Mammary epithelial cell (primary cell): ENCODE measurements at regions not wholly inside any gene's neighbourhood (a gene's known extent, or its start where the extent isn't known, plus 50 kb on each side); places are given as distances from the start of the nearest gene placed in this dataset.

Experiments used
- EZH2 ChIP-seq: IDR thresholded peaks from 2 replicates; pipeline ENCODE4 v1.6.1; 2012; ENCODE audit warnings: low read length, inconsistent platforms, borderline replicate concordance
- TF ChIP-seq, protein P1 (sequence below), 2 donors: IDR thresholded peaks in 1 of 2; conservative IDR thresholded peaks in 1 of 2; 2 replicates each; pipeline ENCODE4 v1.5.1; 2011 to 2012; ENCODE audit warnings: inconsistent platforms in 2 of 2, low read length in 2 of 2, mild to moderate bottlenecking in 2 of 2, control low read depth in 1 of 2, low read depth in 1 of 2; ENCODE audit not compliant: insufficient read depth in 1 of 2; ENCODE audit errors: extremely low read depth in 1 of 2

DNA sequence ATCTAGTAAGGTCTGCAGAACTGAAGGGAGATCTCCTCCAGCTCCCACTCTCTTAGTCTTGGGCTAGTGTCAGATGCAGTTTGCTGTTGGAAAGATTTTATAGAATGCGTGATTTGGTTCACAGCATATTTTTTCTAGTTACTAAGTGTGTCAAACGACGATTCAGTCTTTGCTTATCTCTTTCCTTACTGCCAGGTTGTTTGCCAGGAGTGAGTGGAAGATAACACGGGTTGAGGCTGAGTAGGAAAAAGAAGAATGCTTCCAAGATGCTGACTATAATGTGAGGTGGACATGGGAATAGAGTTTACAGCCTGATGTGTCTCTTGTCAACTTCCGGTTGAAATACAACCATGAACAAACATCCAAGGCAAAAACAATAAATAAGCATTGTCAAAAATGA lies 141.4 kb downstream of the GDAP2 start:
- TF ChIP-seq, protein P1, sequence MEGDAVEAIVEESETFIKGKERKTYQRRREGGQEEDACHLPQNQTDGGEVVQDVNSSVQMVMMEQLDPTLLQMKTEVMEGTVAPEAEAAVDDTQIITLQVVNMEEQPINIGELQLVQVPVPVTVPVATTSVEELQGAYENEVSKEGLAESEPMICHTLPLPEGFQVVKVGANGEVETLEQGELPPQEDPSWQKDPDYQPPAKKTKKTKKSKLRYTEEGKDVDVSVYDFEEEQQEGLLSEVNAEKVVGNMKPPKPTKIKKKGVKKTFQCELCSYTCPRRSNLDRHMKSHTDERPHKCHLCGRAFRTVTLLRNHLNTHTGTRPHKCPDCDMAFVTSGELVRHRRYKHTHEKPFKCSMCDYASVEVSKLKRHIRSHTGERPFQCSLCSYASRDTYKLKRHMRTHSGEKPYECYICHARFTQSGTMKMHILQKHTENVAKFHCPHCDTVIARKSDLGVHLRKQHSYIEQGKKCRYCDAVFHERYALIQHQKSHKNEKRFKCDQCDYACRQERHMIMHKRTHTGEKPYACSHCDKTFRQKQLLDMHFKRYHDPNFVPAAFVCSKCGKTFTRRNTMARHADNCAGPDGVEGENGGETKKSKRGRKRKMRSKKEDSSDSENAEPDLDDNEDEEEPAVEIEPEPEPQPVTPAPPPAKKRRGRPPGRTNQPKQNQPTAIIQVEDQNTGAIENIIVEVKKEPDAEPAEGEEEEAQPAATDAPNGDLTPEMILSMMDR (conservative IDR thresholded peaks at IDR 0.05 in 1 of 2, IDR thresholded peaks at IDR 0.05 in 1 of 2; ENCODE audit: extremely low read depth in 1 of 2, insufficient read depth in 1 of 2, low read depth in 1 of 2, low read length in 2 of 2), result no peak
- no peak for TF ChIP-seq EZH2
